ENCODE measurements at regions not wholly inside any gene's neighbourhood (a gene's known extent, or its start where the extent isn't known, plus 50 kb on each side); places are given as distances from the start of the nearest gene placed in this dataset.

- TF ChIP-seq POLR2A (IDR thresholded peaks at IDR 0.05; ENCODE audit: borderline replicate concordance, extremely low read depth, insufficient read depth, insufficient read length) (no peak), CTCF (IDR thresholded peaks at IDR 0.05 in 2 of 3, conservative IDR thresholded peaks at IDR 0.05 in 1 of 3; ENCODE audit: borderline replicate concordance in 1 of 3, insufficient read depth in 1 of 3, low read depth in 2 of 3, low read length in 2 of 3) (no peak), ZNF274 (IDR thresholded peaks at IDR 0.05; ENCODE audit: low read depth, low read length) (no peak), CEBPB (IDR thresholded peaks at IDR 0.05; ENCODE audit: low read depth) (no peak), EZH2 (IDR thresholded peaks at IDR 0.05) (no peak), EZH2phosphoT487 (IDR thresholded peaks at IDR 0.05; ENCODE audit: borderline replicate concordance) (no peak), RAD21 (IDR thresholded peaks at IDR 0.05; ENCODE audit: low read depth) (no peak), ELF1 (IDR thresholded peaks at IDR 0.05; ENCODE audit: borderline replicate concordance, low read depth) (no peak), POLR2AphosphoS5 (IDR thresholded peaks at IDR 0.05; ENCODE audit: low read depth, low read length) (no peak), YY1 (IDR thresholded peaks at IDR 0.05; ENCODE audit: extremely low read depth, insufficient replicate concordance, low read depth, low read length) (no peak), CBX3 (IDR thresholded peaks at IDR 0.05; ENCODE audit: low read depth) (no peak)
These were observed 94.8 kb upstream of the UXS1 start for GRCh38 chr2:106288873-106289272.
